ENCODE measurements at regions not wholly inside any gene's neighbourhood (a gene's known extent, or its start where the extent isn't known, plus 50 kb on each side); places are given as distances from the start of the nearest gene placed in this dataset.

GRCh38 chr21:22490049-22490448 lies 1491.8 kb downstream of the NCAM2 start:
- TF ChIP-seq CTCF (IDR thresholded peaks at IDR 0.05), result no peak
- Mint-ChIP-seq H3K4me3 (no peak overlapping the region), H3K27ac (no peak overlapping the region), H3K4me1 (no peaks in the 10 kb centered on the region), H3K27me3 (ENCODE audit: low read depth in 2 of 2) (no peaks in the 10 kb centered on the region), H3K9me3 (peaks cover 6 to 11% of the 10 kb centered on the region in 2 donors), H3K36me3 (peaks cover 8% of the 10 kb centered on the region)
- peaks cover 13% of the 10 kb centered on the region for H3K9me3 ChIP-seq (ENCODE audit: control insufficient read depth, insufficient read depth, low read length)
- no peak overlapping the region for H3K4me3 ChIP-seq (ENCODE audit: low read length)
- H3K36me3 ChIP-seq (ENCODE audit: control insufficient read depth, insufficient read depth, low read length), result no peaks in the 10 kb centered on the region
- ATAC-seq (no peak), DNase-seq (no peak)
- no peaks in the 10 kb centered on the region for H3K4me1 ChIP-seq (ENCODE audit: control insufficient read depth, insufficient read depth, low read length)
- H3K27ac ChIP-seq (ENCODE audit: low read length), result no peak overlapping the region
- H3K27me3 ChIP-seq (ENCODE audit: control insufficient read depth, insufficient read depth, low read length), result no peaks in the 10 kb centered on the region
- intact Hi-C loops (cut with micrococcal nuclease), result no loop called here
- 100% methylated on average over 1 of the region's 1 CpG for WGBS (ENCODE audit: insufficient coverage)

GRCh38 chr21:22516230-22516629 lies 1518.0 kb downstream of the NCAM2 start:
- H3K4me3 ChIP-seq (ENCODE audit: low read length), result no peak overlapping the region

GRCh38 chr21:22535630-22536029 lies 1537.4 kb downstream of the NCAM2 start:
- H3K9me3 Mint-ChIP-seq, result peaks cover 21 to 30% of the 10 kb centered on the region in 2 donors
- H3K4me3 ChIP-seq (ENCODE audit: low read length), result no peak overlapping the region
- H3K27ac Mint-ChIP-seq, result no peak overlapping the region
- H3K36me3 ChIP-seq (ENCODE audit: control insufficient read depth, insufficient read depth, low read length), result no peaks in the 10 kb centered on the region
- no peak for ATAC-seq
- H3K27me3 ChIP-seq (ENCODE audit: control insufficient read depth, insufficient read depth, low read length), result no peaks in the 10 kb centered on the region
- no peak for DNase-seq
- peaks cover 7% of the 10 kb centered on the region for H3K9me3 ChIP-seq (ENCODE audit: control insufficient read depth, insufficient read depth, low read length)
- WGBS (ENCODE audit: insufficient coverage), result 85% methylated on average over 1 of the region's 1 CpG
- H3K27ac ChIP-seq (ENCODE audit: low read length), result no peak overlapping the region
- intact Hi-C loops (cut with micrococcal nuclease), result no loop called here
- no peaks in the 10 kb centered on the region for H3K4me1 Mint-ChIP-seq
- no peaks in the 10 kb centered on the region for H3K4me1 ChIP-seq (ENCODE audit: control insufficient read depth, insufficient read depth, low read length)
- no peak overlapping the region for H3K4me3 Mint-ChIP-seq
- H3K36me3 Mint-ChIP-seq, result peaks cover 35% of the 10 kb centered on the region
- TF ChIP-seq CTCF (IDR thresholded peaks at IDR 0.05), result no peak
- H3K27me3 Mint-ChIP-seq (ENCODE audit: low read depth in 2 of 2), result no peaks in the 10 kb centered on the region

More at GRCh38 chr21:22516230-22516629, 1518.0 kb downstream of the NCAM2 start:
- ATAC-seq, result no peak
- H3K27me3 Mint-ChIP-seq (ENCODE audit: low read depth in 2 of 2), result no peaks in the 10 kb centered on the region
- WGBS (ENCODE audit: insufficient coverage), result 17% methylated on average over 3 of the region's 3 CpGs
- H3K36me3 Mint-ChIP-seq, result no peaks in the 10 kb centered on the region
- no peak for TF ChIP-seq CTCF (IDR thresholded peaks at IDR 0.05)
- DNase-seq, result no peak
- peaks cover 5% of the 10 kb centered on the region for H3K9me3 ChIP-seq (ENCODE audit: control insufficient read depth, insufficient read depth, low read length)
- no peaks in the 10 kb centered on the region for H3K27me3 ChIP-seq (ENCODE audit: control insufficient read depth, insufficient read depth, low read length)
- peaks cover 9 to 18% of the 10 kb centered on the region in 2 donors for H3K9me3 Mint-ChIP-seq
- H3K36me3 ChIP-seq (ENCODE audit: control insufficient read depth, insufficient read depth, low read length), result no peaks in the 10 kb centered on the region
- H3K4me1 ChIP-seq (ENCODE audit: control insufficient read depth, insufficient read depth, low read length), result no peaks in the 10 kb centered on the region
- H3K4me1 Mint-ChIP-seq, result no peaks in the 10 kb centered on the region
- H3K4me3 Mint-ChIP-seq, result no peak overlapping the region
- no peak overlapping the region for H3K27ac Mint-ChIP-seq
- no peak overlapping the region for H3K27ac ChIP-seq (ENCODE audit: low read length)
- intact Hi-C loops (cut with micrococcal nuclease), result no loop called here

- no peak for DNase-seq
- no peaks in the 10 kb centered on the region for H3K27me3 Mint-ChIP-seq (ENCODE audit: low read depth in 2 of 2)
- Histone ChIP-seq H3K4me3 (ENCODE audit: low read length) (no peak overlapping the region), H3K27me3 (ENCODE audit: control insufficient read depth, insufficient read depth, low read length) (no peaks in the 10 kb centered on the region), H3K36me3 (ENCODE audit: control insufficient read depth, insufficient read depth, low read length) (no peaks in the 10 kb centered on the region), H3K4me1 (ENCODE audit: control insufficient read depth, insufficient read depth, low read length) (no peaks in the 10 kb centered on the region), H3K9me3 (ENCODE audit: control insufficient read depth, insufficient read depth, low read length) (peaks cover 7% of the 10 kb centered on the region), H3K27ac (ENCODE audit: low read length) (no peak overlapping the region)
- ATAC-seq, result no peak
- H3K36me3 Mint-ChIP-seq, result peaks cover 40% of the 10 kb centered on the region
- TF ChIP-seq CTCF (IDR thresholded peaks at IDR 0.05), result no peak
- H3K9me3 Mint-ChIP-seq, result peaks cover 25 to 36% of the 10 kb centered on the region in 2 donors
- intact Hi-C loops (cut with micrococcal nuclease), result no loop called here
- no peak overlapping the region for H3K27ac Mint-ChIP-seq
- no peak overlapping the region for H3K4me3 Mint-ChIP-seq
- no peaks in the 10 kb centered on the region for H3K4me1 Mint-ChIP-seq
Measured at GRCh38 chr21:22536509-22536908, 1538.3 kb downstream of the NCAM2 start.

Data from natural killer cell (primary cell).